SJSA1 (cell line): ENCODE measurements at regions not wholly inside any gene's neighbourhood (a gene's known extent, or its start where the extent isn't known, plus 50 kb on each side); places are given as distances from the start of the nearest gene placed in this dataset.

Experiments used
- DNase-seq, 2 experiments: peaks; one replicate each; pipeline ENCODE4 v3.0.0-alpha.2; 2015 to 2020; ENCODE audit warnings: low spot score in 2 of 2, low read depth in 1 of 2
- H3K27ac ChIP-seq: fragments of 250-450 bp; sonication (Bioruptor Pico); 2 replicates; pipeline ENCODE4 v1.5.1; 2020; ENCODE audit warnings: mild to moderate bottlenecking, moderate library complexity
- H3K27me3 ChIP-seq: fragments of 250-450 bp; sonication (Bioruptor Pico); replicated peaks from 2 replicates; pipeline ENCODE4 v1.5.1; 2020; ENCODE audit warnings: mild to moderate bottlenecking, moderate library complexity
- H3K36me3 ChIP-seq: fragments of 250-450 bp; sonication (Bioruptor Pico); 2 replicates; pipeline ENCODE4 v1.5.1; 2020; ENCODE audit warnings: mild to moderate bottlenecking
- H3K4me1 ChIP-seq: fragments of 250-450 bp; sonication (Bioruptor Pico); replicated peaks from 2 replicates; pipeline ENCODE4 v1.6.1; 2021; ENCODE audit warnings: mild to moderate bottlenecking
- H3K4me3 ChIP-seq: fragments of 250-450 bp; sonication (Bioruptor Pico); 2 replicates; pipeline ENCODE4 v1.5.1; 2020; ENCODE audit warnings: mild to moderate bottlenecking
- H3K9me3 ChIP-seq: fragments of 250-450 bp; sonication (Bioruptor Pico); replicated peaks from 2 replicates; pipeline ENCODE4 v1.5.1; 2020; ENCODE audit warnings: mild to moderate bottlenecking

DNA sequence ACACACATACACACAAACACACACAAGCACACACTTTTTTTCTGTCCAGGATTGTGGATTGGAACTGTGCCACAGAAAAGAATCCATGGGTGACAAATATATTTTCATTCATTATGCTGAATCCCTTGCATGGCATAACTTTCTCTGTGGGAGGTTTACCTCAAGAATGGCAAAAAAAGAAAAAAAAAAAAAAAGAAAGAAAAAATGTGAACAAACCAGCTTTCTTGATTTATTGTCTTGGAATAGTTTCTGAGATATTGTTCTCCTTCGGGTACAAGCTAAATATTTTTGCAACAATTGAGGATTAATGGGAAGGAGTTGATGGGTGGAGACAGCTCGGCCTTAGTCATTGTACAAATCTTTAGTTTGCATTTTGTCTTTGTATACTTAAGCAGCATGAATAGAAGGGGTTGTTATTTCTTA, 153.1 kb downstream of the GMNC start:
- peaks cover 27% of the 10 kb centered on the region for H3K4me1 ChIP-seq
- no peaks in the 10 kb centered on the region for H3K27me3 ChIP-seq
- no peak overlapping the region for H3K4me3 ChIP-seq
- DNase-seq: peak; percentile 40 to 89
- H3K9me3 ChIP-seq: no peaks in the 10 kb centered on the region
- H3K27ac ChIP-seq: peak overlapping the region; percentile 48
- no peaks in the 10 kb centered on the region for H3K36me3 ChIP-seq
